ENCODE measurements at regions not wholly inside any gene's neighbourhood (a gene's known extent, or its start where the extent isn't known, plus 50 kb on each side); places are given as distances from the start of the nearest gene placed in this dataset.

DNA sequence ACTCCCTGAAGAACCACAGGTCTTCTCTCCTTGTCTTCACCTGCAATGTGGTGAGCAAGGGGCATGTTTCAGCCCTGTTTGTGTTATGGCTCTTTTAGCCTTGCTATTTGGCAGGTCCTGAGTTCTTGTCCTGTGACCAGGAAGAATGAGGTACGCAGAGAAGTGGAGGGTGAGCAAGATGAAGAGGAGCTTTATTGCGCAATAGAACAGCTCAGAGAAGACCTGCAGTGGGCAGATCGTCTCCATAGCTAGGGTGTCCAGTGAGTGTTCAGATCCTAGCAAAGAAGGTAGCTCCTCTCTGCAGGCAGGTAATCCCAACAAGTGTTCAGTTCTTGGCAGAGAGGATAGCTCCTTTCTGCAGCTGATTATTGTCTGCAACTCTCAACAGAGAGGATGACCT, 672.9 kb downstream of the SH3BGRL start:
- no peaks in the 10 kb centered on the region for H3K27me3 ChIP-seq
- H3K9me3 ChIP-seq (ENCODE audit: low read depth) = peaks cover 15% of the 10 kb centered on the region

DNA sequence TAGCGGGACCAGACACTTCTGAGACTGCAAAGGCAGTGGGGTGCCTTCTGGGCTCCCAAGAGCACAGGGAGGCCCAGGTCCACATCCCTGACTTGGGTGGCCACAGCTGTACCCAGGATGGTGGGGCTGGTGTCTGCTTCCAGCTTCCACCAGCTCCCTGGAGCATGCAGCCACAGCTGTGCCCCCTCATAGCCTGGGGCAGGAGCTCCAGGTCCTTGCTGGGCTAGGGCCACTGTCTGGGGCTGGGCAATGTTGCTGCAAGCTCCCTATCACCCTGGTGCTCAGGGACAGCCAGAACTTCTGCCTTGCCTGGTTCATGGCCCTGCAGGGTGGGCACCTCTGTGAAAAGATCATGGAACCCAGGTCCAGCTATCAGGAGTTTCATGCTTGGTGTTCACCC, 673.9 kb downstream of the SH3BGRL start:
- no peak for DNase-seq (ENCODE audit: low spot score)
- Histone ChIP-seq H3F3A (ENCODE audit: low read depth) (no peaks in the 10 kb centered on the region), H3K79me2 (ENCODE audit: low read depth) (no peaks in the 10 kb centered on the region), H3K9me3 (ENCODE audit: low read depth) (peaks cover 11% of the 10 kb centered on the region), H2AFZ (replicated peaks) (no peak overlapping the region), H3K4me1 (no peaks in the 10 kb centered on the region), H3K4me2 (no peak overlapping the region), H3K36me3 (no peaks in the 10 kb centered on the region), H3K4me3 (no peak overlapping the region), H4K20me1 (ENCODE audit: low read depth) (no peaks in the 10 kb centered on the region), H3K9ac (no peak overlapping the region), H3K27ac (no peak overlapping the region), H3K27me3 (no peaks in the 10 kb centered on the region)
- Mint-ChIP-seq H3K36me3 (no peaks in the 10 kb centered on the region), H3K9me3 (peaks cover 4% of the 10 kb centered on the region), H3K27me3 (ENCODE audit: insufficient read depth, low read depth) (no peaks in the 10 kb centered on the region), H3K4me3 (no peak overlapping the region), H3K4me1 (no peaks in the 10 kb centered on the region), H3K27ac (no peak overlapping the region)
- TF ChIP-seq EZH2 (IDR thresholded peaks at IDR 0.05) (no peak), EZH2phosphoT487 (IDR thresholded peaks at IDR 0.05) (no peak)
- TF ChIP-seq, protein P1, sequence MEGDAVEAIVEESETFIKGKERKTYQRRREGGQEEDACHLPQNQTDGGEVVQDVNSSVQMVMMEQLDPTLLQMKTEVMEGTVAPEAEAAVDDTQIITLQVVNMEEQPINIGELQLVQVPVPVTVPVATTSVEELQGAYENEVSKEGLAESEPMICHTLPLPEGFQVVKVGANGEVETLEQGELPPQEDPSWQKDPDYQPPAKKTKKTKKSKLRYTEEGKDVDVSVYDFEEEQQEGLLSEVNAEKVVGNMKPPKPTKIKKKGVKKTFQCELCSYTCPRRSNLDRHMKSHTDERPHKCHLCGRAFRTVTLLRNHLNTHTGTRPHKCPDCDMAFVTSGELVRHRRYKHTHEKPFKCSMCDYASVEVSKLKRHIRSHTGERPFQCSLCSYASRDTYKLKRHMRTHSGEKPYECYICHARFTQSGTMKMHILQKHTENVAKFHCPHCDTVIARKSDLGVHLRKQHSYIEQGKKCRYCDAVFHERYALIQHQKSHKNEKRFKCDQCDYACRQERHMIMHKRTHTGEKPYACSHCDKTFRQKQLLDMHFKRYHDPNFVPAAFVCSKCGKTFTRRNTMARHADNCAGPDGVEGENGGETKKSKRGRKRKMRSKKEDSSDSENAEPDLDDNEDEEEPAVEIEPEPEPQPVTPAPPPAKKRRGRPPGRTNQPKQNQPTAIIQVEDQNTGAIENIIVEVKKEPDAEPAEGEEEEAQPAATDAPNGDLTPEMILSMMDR (IDR thresholded peaks at IDR 0.05) = no peak

More for the DNA sequence above, 672.9 kb downstream of the SH3BGRL start:
- H2AFZ ChIP-seq (replicated peaks) = no peak overlapping the region
- H3K4me3 ChIP-seq = no peak overlapping the region
- H3K4me2 ChIP-seq = no peak overlapping the region
- Mint-ChIP-seq H3K36me3 (no peaks in the 10 kb centered on the region), H3K4me1 (no peaks in the 10 kb centered on the region), H3K27me3 (ENCODE audit: insufficient read depth, low read depth) (no peaks in the 10 kb centered on the region), H3K9me3 (peaks cover 10% of the 10 kb centered on the region), H3K4me3 (no peak overlapping the region), H3K27ac (no peak overlapping the region)
- H4K20me1 ChIP-seq (ENCODE audit: low read depth) = no peaks in the 10 kb centered on the region
- DNase-seq (ENCODE audit: low spot score) = no peak
- no peaks in the 10 kb centered on the region for H3K79me2 ChIP-seq (ENCODE audit: low read depth)
- H3F3A ChIP-seq (ENCODE audit: low read depth) = no peaks in the 10 kb centered on the region
- TF ChIP-seq EZH2 (IDR thresholded peaks at IDR 0.05) (no peak), EZH2phosphoT487 (IDR thresholded peaks at IDR 0.05) (no peak)
- TF ChIP-seq, protein P1 (IDR thresholded peaks at IDR 0.05) = no peak
- H3K4me1 ChIP-seq = no peaks in the 10 kb centered on the region
- H3K36me3 ChIP-seq = no peaks in the 10 kb centered on the region
- no peak overlapping the region for H3K9ac ChIP-seq
- H3K27ac ChIP-seq = no peak overlapping the region

- no peak overlapping the region for H3K9ac ChIP-seq
- H3K4me3 ChIP-seq = no peak overlapping the region
- no peak for DNase-seq (ENCODE audit: low spot score)
- no peaks in the 10 kb centered on the region for H3K27me3 Mint-ChIP-seq (ENCODE audit: insufficient read depth, low read depth)
- no peaks in the 10 kb centered on the region for H3K79me2 ChIP-seq (ENCODE audit: low read depth)
- no peaks in the 10 kb centered on the region for H3K27me3 ChIP-seq
- no peaks in the 10 kb centered on the region for H3K36me3 ChIP-seq
- no peak overlapping the region for H3K4me3 Mint-ChIP-seq
- peaks cover 6% of the 10 kb centered on the region for H3K9me3 ChIP-seq (ENCODE audit: low read depth)
- no peaks in the 10 kb centered on the region for H3K36me3 Mint-ChIP-seq
- TF ChIP-seq EZH2 (IDR thresholded peaks at IDR 0.05) = no peak
- TF ChIP-seq, protein P1 (IDR thresholded peaks at IDR 0.05) = no peak
- no peak for TF ChIP-seq EZH2phosphoT487 (IDR thresholded peaks at IDR 0.05)
- H3K4me1 ChIP-seq = no peaks in the 10 kb centered on the region
- peaks cover 4% of the 10 kb centered on the region for H3K9me3 Mint-ChIP-seq
- H3F3A ChIP-seq (ENCODE audit: low read depth) = no peaks in the 10 kb centered on the region
- H3K27ac ChIP-seq = no peak overlapping the region
- H3K27ac Mint-ChIP-seq = no peak overlapping the region
- H2AFZ ChIP-seq (replicated peaks) = no peak overlapping the region
- H3K4me2 ChIP-seq = no peak overlapping the region
- H4K20me1 ChIP-seq (ENCODE audit: low read depth) = no peaks in the 10 kb centered on the region
- H3K4me1 Mint-ChIP-seq = no peaks in the 10 kb centered on the region
Measured at GRCh38 chrX:81876437-81876836, 674.5 kb downstream of the SH3BGRL start.

Data from neural progenitor cell (in vitro differentiated cells).